Progenitor cell of endocrine pancreas (in vitro differentiated cells): ENCODE measurements at regions not wholly inside any gene's neighbourhood (a gene's known extent, or its start where the extent isn't known, plus 50 kb on each side); places are given as distances from the start of the nearest gene placed in this dataset.

Experiments
- DNase-seq: peaks from one replicate; pipeline ENCODE4 v3.0.0; 2021; ENCODE audit warnings: low spot score; ENCODE audit not compliant: unreplicated experiment
- H3K27ac Mint-ChIP-seq: 2 replicates; pipeline ENCODE4 v1.8.0; 2021; ENCODE audit warnings: mild to moderate bottlenecking, moderate library complexity, mixed read lengths
- H3K27me3 Mint-ChIP-seq: 2 replicates; pipeline ENCODE4 v1.8.0; 2021; ENCODE audit warnings: mixed read lengths
- H3K36me3 Mint-ChIP-seq: 2 replicates; pipeline ENCODE4 v1.8.0; 2022; ENCODE audit warnings: mixed read lengths; ENCODE audit not compliant: insufficient read depth
- H3K4me1 Mint-ChIP-seq: 2 replicates; pipeline ENCODE4 v1.8.0; 2021; ENCODE audit warnings: low read depth, mixed read lengths
- H3K4me3 Mint-ChIP-seq: 2 replicates; pipeline ENCODE4 v1.8.0; 2021; ENCODE audit warnings: low read depth, mild to moderate bottlenecking, moderate library complexity, mixed read lengths
- H3K9me3 Mint-ChIP-seq: 2 replicates; pipeline ENCODE4 v1.8.0; 2021; ENCODE audit warnings: low read depth, mixed read lengths
- CTCF ChIP-seq: fragments of 200-600 bp; sonication (generic); IDR thresholded peaks from one replicate; pipeline ENCODE4 v1.5.0; 2021; ENCODE audit warnings: antibody characterized with exemption, mild to moderate bottlenecking; ENCODE audit not compliant: unreplicated experiment

DNA sequence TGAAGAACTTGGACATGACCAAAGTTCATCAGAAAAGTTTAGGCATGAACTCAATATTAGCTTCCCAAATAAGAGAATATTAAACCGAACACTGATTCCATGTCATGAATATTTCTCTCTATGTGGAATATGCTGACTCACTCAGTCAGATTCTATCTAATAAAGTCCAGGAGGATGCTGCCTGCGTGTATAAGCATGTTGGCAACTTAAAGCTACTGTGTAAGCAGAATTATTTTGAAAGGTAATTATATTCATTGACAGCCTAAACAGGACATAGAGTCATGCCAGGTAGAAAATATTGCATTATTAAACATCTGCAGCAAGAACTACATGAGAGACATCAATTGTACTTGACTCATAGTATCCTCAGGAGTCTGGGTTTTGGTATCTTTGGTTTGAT is 367.9 kb upstream of the SPOCK3 start:
- Mint-ChIP-seq H3K27ac (no peak overlapping the region), H3K9me3 (no peaks in the 10 kb centered on the region), H3K36me3 (no peaks in the 10 kb centered on the region), H3K4me3 (no peak overlapping the region), H3K27me3 (no peaks in the 10 kb centered on the region), H3K4me1 (no peaks in the 10 kb centered on the region)
- no peak for TF ChIP-seq CTCF
- no peak for DNase-seq

DNA sequence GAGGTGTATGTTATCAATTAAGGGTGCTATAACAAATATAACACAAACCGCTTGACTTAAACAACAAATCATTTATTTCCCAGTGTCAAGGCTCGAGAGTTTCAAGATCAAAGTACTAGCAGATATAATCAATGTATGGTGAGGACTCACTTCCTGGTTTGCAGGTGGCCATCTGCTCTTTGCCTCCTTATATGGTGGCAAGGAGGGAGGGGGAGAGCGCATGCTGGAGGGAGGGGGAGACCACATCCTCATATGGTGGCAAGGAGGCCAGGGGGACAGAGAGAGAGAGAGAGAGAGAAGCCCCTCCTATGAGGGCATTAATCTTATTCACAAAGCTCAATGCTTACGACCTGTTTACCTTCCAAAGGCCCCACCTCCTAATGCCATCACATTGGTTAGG is 372.3 kb upstream of the SPOCK3 start:
- TF ChIP-seq CTCF, result no peak
- H3K4me3 Mint-ChIP-seq, result no peak overlapping the region
- H3K36me3 Mint-ChIP-seq, result no peaks in the 10 kb centered on the region
- DNase-seq, result no peak
- H3K4me1 Mint-ChIP-seq, result no peaks in the 10 kb centered on the region
- H3K27me3 Mint-ChIP-seq, result no peaks in the 10 kb centered on the region
- peaks cover 6% of the 10 kb centered on the region for H3K9me3 Mint-ChIP-seq
- H3K27ac Mint-ChIP-seq, result peak overlapping the region; percentile 73

- no peak for TF ChIP-seq CTCF
- no peak overlapping the region for H3K4me3 Mint-ChIP-seq
- H3K4me1 Mint-ChIP-seq, result peaks cover 1% of the 10 kb centered on the region
- no peak overlapping the region for H3K27ac Mint-ChIP-seq
- H3K9me3 Mint-ChIP-seq, result peaks cover 11% of the 10 kb centered on the region
- no peaks in the 10 kb centered on the region for H3K27me3 Mint-ChIP-seq
- no peaks in the 10 kb centered on the region for H3K36me3 Mint-ChIP-seq
- DNase-seq, result no peak
Measured at GRCh38 chr4:167613381-167613780, 379.1 kb upstream of the SPOCK3 start.

- Mint-ChIP-seq H3K9me3 (peaks cover 11% of the 10 kb centered on the region), H3K27ac (no peak overlapping the region), H3K27me3 (no peaks in the 10 kb centered on the region), H3K4me3 (no peak overlapping the region), H3K4me1 (peaks cover 1% of the 10 kb centered on the region), H3K36me3 (no peaks in the 10 kb centered on the region)
- no peak for DNase-seq
- no peak for TF ChIP-seq CTCF
Measured at GRCh38 chr4:167614866-167615265, 380.6 kb upstream of the SPOCK3 start.

- H3K27me3 Mint-ChIP-seq, result no peaks in the 10 kb centered on the region
- no peaks in the 10 kb centered on the region for H3K36me3 Mint-ChIP-seq
- H3K4me3 Mint-ChIP-seq, result no peak overlapping the region
- H3K27ac Mint-ChIP-seq, result no peak overlapping the region
- H3K9me3 Mint-ChIP-seq, result peaks cover 11% of the 10 kb centered on the region
- TF ChIP-seq CTCF, result no peak
- H3K4me1 Mint-ChIP-seq, result peaks cover 1% of the 10 kb centered on the region
- no peak for DNase-seq
Measured at GRCh38 chr4:167616476-167616875, 382.2 kb upstream of the SPOCK3 start.
